Nucleus accumbens (tissue), 56 donors: ENCODE measurements at regions not wholly inside any gene's neighbourhood (a gene's known extent, or its start where the extent isn't known, plus 50 kb on each side); places are given as distances from the start of the nearest gene placed in this dataset.
"Not testable (repeated sequence)": the region's sequence is repeated elsewhere in the genome, so short reads cannot be mapped to it uniquely, and the experiment has no call there.

Experiments
- DNase-seq, 56 donors: peaks; one replicate each; lab custom pipeline; 2025; lab: John Stamatoyannopoulos, UW

DNA sequence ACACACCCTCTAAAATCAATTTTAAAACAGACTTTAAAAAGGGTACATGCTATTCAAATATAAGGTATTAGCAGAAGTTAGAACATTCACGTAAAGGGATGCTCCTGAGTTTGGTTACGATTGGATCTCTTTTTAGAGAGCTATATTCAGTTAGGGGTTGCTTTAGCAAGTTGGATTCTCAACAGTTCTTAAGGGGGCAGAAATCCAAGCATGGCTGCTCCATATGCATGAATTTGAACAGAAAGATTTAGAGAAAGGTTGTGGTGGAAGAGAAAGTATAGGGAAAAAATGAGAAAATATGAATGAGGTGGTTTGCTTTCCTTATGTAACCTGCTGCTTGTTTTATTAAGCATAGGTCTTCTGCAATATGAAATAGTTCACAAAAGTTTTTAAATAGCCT, 855.1 kb downstream of the SORCS1 start:
- no peak for DNase-seq

DNA sequence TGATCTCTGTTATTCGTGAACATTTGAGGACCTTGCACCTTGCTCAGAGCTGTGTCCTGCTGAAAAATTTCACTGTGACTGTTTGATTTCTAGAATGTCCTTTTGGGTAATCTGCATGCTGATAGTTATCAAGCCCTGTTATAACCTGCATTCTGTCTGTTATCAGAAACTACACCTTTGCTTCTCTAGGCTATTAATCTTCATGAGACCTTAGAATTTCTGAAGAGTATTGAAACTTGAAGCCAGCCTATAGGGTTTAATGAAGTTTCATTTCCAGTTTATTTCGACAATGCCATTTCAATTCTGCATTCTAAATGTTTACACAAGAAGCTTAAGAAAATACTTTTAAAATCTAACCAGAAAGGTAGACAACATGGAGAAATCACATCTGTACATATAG, 856.2 kb downstream of the SORCS1 start:
- no peak for DNase-seq

GRCh38 chr10:106304056-106304455, 860.5 kb downstream of the SORCS1 start:
- DNase-seq = no peak

DNA sequence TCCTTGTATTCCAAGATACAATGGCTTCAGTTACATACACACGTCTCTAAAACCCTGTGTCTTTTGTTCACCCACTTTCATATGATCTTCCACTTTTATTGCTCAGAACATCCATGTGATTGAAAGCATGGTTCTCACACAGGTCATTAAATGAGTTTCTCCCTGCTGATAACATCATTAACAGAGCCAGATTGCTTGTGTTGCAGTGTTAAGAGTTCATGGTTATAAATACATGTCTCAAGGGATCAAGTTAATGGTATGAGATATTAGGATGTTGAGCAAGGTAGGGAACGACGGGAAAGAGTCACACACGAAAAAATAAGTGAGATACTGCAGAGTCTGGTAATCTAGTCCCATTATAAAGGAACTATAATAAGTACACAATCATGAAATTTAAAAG, 861.5 kb downstream of the SORCS1 start:
- no peak for DNase-seq

DNA sequence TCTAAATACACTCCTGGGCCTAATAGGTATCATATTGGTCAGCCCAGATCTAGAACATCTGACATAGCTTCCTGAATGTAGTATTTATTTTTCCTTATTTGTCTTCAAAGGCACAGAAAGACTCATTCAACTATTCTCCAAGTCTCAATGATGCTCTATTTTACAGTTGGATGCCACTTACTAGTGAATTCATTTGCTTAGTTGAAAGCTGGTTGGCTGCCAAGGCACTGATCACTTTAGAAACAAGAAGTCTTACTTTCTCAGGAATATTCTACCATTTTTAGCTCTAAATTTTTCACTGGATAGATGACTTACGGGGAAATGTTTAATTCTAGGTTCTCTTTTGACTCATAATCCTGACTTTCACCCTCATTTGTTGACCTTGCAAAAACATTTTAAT, 863.4 kb downstream of the SORCS1 start:
- DNase-seq = peak in 1 of 56 donors; percentile 8

DNA sequence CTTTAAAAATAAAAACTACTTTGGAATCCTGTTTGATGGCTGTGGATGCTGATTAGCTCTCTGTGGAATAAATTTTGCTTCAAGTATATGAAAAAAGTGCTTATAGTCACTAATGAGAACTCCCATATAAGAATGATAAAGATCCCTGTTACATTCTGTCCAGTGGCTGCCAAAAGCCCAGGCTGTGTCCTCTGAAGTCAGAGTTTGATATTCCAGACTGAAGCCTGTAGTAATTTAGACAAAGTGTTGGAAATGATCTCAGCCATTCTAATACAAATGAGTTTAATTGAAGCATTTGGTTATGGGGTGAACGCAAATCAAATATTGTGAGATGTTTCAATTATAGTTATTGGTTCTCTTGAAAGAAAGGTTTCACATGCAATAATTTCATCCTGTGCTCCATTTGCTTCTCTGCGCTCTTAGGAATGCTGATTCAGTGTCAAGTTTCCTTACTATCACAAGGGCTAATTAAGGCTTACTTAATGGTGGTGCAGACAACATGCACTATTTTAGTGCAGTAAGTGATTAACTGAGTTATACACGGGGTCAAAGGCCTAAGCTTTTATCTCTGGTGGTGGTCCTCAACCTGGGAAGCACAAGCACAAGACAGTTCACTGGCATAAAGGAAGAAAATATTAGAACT, 867.6 kb downstream of the SORCS1 start:
- DNase-seq = no peak

GRCh38 chr10:106284802-106285587, 879.5 kb downstream of the SORCS1 start:
- DNase-seq = no peak

DNA sequence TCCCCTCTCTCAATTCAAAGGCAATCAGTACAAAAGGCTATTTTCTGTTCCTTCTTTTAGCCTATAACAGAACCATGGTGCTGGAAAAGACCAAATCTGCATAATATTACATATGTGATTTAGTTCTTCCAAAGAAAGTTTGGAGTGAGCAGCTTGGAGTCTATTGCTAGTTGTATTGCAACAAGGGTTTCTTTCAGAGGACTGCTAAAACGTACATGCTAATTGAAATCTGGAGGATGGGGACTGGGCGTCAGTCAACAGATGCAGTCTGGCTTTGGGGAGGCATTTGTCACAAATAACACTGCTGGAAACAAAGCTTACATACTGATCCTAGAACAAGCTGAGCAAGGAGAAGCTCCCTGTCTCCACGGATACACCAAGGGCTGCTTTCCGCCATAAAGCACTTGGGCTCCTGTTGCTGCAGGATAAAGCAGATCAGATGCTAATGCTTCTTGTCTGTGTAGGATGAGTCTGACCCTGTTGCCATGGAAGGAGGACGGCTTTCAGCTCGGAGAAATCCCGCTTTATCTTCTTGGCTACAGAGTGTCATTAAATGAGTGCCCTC, 883.5 kb downstream of the SORCS1 start:
- peak in 1 of 56 donors; percentile 3 for DNase-seq

DNA sequence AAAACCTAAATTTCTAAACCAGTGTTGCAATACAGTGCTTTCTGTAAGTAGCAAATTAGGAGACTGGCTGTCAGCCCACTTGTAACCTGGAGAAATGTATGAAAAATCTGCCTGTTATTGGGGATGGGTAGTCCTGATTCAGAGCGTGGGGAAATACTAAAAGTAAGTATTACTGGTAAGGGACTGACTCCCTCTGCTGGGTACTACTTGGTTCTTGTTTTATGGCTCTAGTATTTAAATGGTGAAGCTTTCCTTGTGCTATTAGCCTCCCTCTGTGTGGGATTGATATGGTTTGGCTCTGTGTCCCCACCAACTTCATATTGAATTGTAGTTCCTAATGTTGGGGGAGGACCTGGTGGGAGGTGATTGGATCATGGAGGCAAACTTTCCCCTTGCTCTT, 886.1 kb downstream of the SORCS1 start:
- no peak for DNase-seq

- DNase-seq = no peak
These were observed 893.3 kb downstream of the SORCS1 start for GRCh38 chr10:106271237-106271636.

GRCh38 chr10:106268000-106268399, 896.5 kb downstream of the SORCS1 start:
- DNase-seq = no peak

- DNase-seq = no peak
These were observed 896.9 kb downstream of the SORCS1 start for GRCh38 chr10:106267591-106267990.

DNA sequence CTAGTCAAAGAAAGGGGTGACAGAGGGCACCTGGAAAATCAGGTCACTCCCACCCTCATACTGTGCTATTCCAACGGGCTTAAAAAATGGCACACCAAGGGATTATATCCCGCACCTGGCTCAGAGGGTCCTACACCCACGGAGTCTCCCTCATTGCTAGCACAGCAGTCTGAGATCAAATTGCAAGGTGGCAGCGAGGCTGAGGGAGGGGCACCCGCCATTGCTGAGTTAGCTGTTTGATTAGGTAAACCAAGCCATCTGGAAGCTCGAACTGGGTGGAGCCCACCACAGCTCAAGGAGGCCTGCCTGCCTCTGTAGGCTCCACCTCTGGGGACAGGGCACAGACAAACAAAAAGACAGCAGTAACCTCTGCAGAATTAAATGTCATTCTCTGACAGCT, 907.1 kb downstream of the SORCS1 start:
- DNase-seq = not testable (repeated sequence)

DNA sequence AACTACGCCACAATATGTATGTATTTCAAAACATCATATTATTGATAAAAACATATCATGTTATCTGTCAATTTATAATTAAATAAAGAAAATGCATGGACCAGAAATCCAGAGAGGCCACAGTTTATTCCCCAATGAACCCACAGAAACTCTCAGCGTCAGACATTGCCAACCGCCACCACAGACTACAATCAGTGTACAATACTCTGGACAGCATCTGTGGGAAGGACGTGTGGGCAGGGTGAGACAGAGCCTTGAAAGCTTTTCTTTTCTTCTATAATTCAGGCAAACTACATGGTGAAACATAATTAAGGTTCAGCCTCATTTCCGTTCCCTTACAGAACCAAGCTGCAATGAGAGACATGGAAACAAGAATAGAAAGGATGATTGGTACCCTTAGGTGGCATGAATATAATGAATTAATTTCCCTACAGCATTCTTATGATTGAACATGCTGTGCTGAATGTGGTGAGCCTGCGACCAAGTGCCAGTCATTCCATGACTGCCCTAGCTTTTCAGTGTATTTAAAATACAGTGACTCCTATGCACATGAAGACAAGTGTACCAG, 909.3 kb downstream of the SORCS1 start:
- DNase-seq = no peak

- DNase-seq = no peak
These were observed 910.4 kb downstream of the SORCS1 start for GRCh38 chr10:106254071-106254470.

DNA sequence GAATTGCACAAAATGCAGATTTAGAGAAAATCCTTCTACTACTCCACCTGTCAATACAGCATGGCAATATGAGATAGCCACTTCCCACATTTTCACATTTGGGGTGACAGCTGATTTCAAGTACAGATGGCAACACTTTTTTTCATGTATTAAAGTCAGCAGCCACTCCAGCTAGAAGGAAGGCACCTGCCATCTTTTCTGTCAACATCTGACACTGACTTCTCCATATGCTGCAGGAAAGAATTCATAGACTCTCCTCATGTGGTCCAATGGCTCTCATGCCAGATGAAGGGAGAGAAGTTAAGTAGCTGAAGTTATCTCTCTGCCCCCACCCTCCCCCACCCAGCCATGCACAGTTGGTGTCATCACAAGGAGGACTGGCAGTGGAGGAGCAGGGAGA, 912.0 kb downstream of the SORCS1 start:
- DNase-seq = no peak

- DNase-seq = no peak
These were observed 912.9 kb downstream of the SORCS1 start for GRCh38 chr10:106251573-106251972.

- DNase-seq = no peak
These were observed 922.2 kb downstream of the SORCS1 start for GRCh38 chr10:106242301-106242700.

DNA sequence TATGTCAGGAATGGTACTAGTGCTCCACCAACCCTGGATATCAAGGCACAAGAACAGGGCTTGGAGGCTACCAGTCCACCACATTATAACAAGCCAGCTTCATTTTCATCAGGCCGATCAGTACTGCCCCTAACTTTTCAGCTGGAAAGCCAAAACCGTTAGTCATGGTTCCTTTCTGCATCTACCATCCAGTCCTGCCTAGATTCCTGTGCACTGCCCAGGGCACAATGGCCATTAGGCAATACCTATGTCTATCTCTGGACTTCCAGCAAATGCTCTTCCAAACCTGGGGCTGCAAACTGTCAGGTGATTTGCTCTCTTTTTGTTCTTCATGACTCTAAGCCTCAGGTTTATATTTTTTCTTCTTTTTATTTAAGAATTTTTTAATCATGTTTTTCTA, 937.7 kb downstream of the SORCS1 start:
- no peak for DNase-seq

GRCh38 chr10:106226142-106226541, 938.4 kb downstream of the SORCS1 start:
- DNase-seq = no peak

DNA sequence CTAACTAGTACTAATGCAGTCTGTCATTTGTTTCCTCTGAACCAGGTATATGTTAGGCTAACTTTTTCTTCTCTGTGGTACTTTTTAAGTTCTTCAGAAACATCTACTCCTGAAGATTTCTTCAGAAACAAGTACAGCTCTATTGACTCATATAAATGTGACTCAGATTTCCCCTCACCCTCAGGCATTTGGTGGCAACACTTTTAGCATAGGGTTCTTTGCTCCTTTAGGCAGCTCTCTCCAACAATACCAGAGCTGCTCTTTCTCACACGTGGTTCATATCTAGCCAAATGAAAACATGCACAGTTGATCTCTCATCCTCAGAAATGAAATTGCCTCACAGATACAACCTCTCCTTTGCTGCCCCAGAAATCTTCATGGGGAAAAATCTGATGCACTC, 939.8 kb downstream of the SORCS1 start:
- DNase-seq = no peak

DNA sequence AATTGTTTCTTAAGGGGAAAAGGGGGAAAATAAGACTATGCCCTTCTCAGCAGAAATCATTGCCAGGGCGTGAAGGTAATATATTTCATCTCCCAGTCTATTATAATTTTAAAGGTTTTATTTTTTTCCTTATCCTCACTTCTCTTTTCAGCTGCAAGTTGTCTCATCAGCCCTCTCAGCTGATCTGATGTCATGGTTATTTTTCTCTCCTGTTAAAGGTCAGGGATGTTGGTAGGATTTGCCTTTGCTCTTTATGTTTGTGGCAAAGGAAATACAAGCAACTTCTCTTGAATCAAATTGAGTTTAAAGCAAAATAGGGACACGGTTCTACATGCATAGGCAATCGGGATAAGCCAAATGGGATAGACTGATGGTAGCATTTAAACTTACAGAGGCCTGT, 946.9 kb downstream of the SORCS1 start:
- DNase-seq = no peak
